ENCODE measurements at regions not wholly inside any gene's neighbourhood (a gene's known extent, or its start where the extent isn't known, plus 50 kb on each side); places are given as distances from the start of the nearest gene placed in this dataset.

DNA sequence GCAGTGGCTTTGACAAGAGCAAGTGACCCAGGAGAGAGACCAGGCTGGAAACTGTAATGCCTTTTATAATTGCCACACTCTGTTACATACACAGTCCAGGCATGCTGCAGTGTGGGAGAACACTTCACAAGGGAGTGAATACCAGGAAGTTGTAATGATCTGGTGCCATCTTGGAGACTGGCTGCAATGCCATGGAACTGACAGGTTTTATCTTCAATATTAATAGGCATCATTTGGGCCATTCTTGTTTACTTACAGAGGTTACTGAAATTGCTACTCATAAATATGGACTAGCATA lies 274.3 kb downstream of the AUH start:
- H4K20me1 ChIP-seq (replicated peaks; ENCODE audit: control insufficient read depth, extremely low read depth, insufficient read depth, low read length) = no peaks in the 10 kb centered on the region
- no peak overlapping the region for H3K4me3 ChIP-seq (replicated peaks in 1 of 3; ENCODE audit: insufficient read depth in 1 of 3, low read depth in 1 of 3, low read length in 3 of 3)
- no peaks in the 10 kb centered on the region for H3K4me1 ChIP-seq (ENCODE audit: control insufficient read depth, extremely low read depth, insufficient read depth, low read length)
- intact Hi-C loops (cut with micrococcal nuclease) (loop anchor here (5.0 kb wide), 1 partner anchor 50 kb away; no protein-coding TSS in a partner anchor), dilution Hi-C loops (cut with MboI; ENCODE audit: extremely low pct_ligation_motif_present, low sequenced_read_pairs) (no loop called here)
- no peak overlapping the region for H3K27ac ChIP-seq (ENCODE audit: insufficient read depth, low read depth, low read length)
- CTCF ChIA-PET = no interaction called here
- TF ChIP-seq, protein P1, sequence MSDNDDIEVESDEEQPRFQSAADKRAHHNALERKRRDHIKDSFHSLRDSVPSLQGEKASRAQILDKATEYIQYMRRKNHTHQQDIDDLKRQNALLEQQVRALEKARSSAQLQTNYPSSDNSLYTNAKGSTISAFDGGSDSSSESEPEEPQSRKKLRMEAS (IDR thresholded peaks at IDR 0.05; ENCODE audit: insufficient read depth, insufficient read length) = no peak
- TF ChIP-seq EZH2 (IDR thresholded peaks at IDR 0.05; ENCODE audit: borderline replicate concordance, low read depth, low read length, severe bottlenecking) = no peak
- TF ChIP-seq MYC (IDR thresholded peaks at IDR 0.05; ENCODE audit: low read depth, low read length) = no peak
- TF ChIP-seq POLR2AphosphoS5 (IDR thresholded peaks at IDR 0.05; ENCODE audit: insufficient read depth, low read depth, low read length) = no peak
- TF ChIP-seq JUN (IDR thresholded peaks at IDR 0.05; ENCODE audit: borderline replicate concordance, insufficient read depth, insufficient read length, low read depth) = no peak
- no peak for TF ChIP-seq POLR2A (IDR thresholded peaks at IDR 0.05; ENCODE audit: low read depth, low read length)
- no peak for TF ChIP-seq GATA2 (IDR thresholded peaks at IDR 0.05; ENCODE audit: insufficient read depth, insufficient read length, low read depth, low read length)
- TF ChIP-seq FOS (IDR thresholded peaks at IDR 0.05; ENCODE audit: borderline replicate concordance, insufficient read depth, low read length) = no peak
- no peak for TF ChIP-seq CTCF (IDR thresholded peaks at IDR 0.05; ENCODE audit: extremely low read depth in 1 of 2, insufficient read depth in 1 of 2, low read depth in 1 of 2, low read length in 2 of 2)
- no peaks in the 10 kb centered on the region for H3K36me3 ChIP-seq (ENCODE audit: control insufficient read depth in 2 of 2, extremely low read depth in 1 of 2, insufficient read depth in 2 of 2, low read length in 2 of 2)
- no peaks in the 10 kb centered on the region for H3K9me3 ChIP-seq (replicated peaks; ENCODE audit: control insufficient read depth, insufficient read depth, low read length)
- BruUV-seq (replicated peaks) = no TSS peak
- H3K27me3 ChIP-seq (ENCODE audit: control insufficient read depth in 2 of 2, insufficient read depth in 2 of 2, low read length in 2 of 2) = peaks cover 0 to 5% of the 10 kb centered on the region in 2 experiments
- H3K9ac ChIP-seq (replicated peaks; ENCODE audit: extremely low read depth, insufficient read depth, low read length) = no peak overlapping the region
- H3K9me1 ChIP-seq (replicated peaks; ENCODE audit: control insufficient read depth, extremely low read depth, insufficient read depth, low read length) = no peaks in the 10 kb centered on the region
- H3K4me2 ChIP-seq (ENCODE audit: insufficient read depth, low read length) = no peak overlapping the region
- DNase-seq (ENCODE audit: low read depth, low spot score) = no peak
- H3K79me2 ChIP-seq (ENCODE audit: control insufficient read depth, insufficient read depth, low read length) = no peaks in the 10 kb centered on the region
- no peak for FAIRE-seq
- no peak overlapping the region for H2AFZ ChIP-seq (ENCODE audit: low read depth, low read length)
- POLR2A ChIA-PET = no interaction called here
